GM12874 (cell line): ENCODE measurements at regions not wholly inside any gene's neighbourhood (a gene's known extent, or its start where the extent isn't known, plus 50 kb on each side); places are given as distances from the start of the nearest gene placed in this dataset.

Source experiments
- TF ChIP-seq, protein P1 (sequence below): IDR thresholded peaks from 2 replicates; pipeline ENCODE4 v1.5.1; 2011; ENCODE audit warnings: low read depth, mild to moderate bottlenecking, control low read depth, low read length, moderate library complexity; ENCODE audit not compliant: insufficient read depth

DNA sequence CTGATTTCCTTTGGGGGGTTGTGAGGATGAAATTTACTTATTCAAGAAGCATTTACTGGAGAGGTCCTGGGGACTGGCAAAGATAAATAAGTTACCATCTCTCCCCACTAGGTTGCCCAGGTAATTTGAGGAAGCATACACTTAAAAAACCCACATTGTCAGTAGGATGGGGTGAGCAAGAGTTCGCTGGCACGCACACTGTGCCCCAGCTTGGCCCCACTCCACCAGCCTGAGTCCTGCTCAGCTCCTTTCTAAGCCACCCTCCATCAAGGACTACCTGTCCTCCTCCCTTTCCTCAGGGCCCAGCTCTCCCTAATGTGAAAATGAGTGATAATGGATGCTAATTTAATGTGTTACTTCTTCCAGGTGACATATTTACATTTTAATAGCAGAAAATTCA lies 216.5 kb upstream of the PLET1 start:
- TF ChIP-seq, protein P1, sequence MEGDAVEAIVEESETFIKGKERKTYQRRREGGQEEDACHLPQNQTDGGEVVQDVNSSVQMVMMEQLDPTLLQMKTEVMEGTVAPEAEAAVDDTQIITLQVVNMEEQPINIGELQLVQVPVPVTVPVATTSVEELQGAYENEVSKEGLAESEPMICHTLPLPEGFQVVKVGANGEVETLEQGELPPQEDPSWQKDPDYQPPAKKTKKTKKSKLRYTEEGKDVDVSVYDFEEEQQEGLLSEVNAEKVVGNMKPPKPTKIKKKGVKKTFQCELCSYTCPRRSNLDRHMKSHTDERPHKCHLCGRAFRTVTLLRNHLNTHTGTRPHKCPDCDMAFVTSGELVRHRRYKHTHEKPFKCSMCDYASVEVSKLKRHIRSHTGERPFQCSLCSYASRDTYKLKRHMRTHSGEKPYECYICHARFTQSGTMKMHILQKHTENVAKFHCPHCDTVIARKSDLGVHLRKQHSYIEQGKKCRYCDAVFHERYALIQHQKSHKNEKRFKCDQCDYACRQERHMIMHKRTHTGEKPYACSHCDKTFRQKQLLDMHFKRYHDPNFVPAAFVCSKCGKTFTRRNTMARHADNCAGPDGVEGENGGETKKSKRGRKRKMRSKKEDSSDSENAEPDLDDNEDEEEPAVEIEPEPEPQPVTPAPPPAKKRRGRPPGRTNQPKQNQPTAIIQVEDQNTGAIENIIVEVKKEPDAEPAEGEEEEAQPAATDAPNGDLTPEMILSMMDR: no peak

DNA sequence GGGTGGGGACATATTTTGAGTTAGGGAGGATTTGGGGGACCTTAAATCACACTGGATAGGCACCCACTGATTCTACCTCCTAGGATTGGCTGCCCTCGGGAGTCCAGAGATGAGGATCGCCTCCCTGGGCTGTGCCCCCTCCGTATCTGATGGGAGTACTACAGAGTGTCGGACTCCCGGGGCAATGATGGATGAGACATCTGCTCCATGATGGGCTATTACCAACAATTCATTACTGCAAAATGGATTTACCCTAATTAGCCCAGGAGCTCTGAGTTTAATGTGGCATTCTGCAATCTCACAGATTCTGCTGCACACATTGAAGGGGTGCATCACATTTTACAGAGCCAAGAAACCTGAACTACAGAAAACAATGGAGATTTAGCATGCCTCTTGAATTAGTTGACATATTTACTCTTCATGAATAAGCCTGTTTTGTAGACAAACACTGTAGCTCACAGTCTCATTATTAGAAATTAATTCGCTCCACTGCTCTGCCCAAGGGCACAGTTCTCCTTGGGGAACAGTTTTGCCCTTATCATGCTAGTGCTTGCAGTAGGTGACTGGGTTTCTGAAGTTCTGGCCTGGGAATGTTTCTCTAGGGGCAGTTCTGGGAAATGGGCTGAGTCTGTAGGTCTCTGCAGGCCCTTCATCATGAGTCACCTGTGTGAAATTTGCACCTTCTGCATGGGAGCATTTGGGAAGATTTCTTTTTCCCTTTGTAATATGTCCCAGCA lies 217.1 kb upstream of the PLET1 start:
- TF ChIP-seq, protein P1: no peak

DNA sequence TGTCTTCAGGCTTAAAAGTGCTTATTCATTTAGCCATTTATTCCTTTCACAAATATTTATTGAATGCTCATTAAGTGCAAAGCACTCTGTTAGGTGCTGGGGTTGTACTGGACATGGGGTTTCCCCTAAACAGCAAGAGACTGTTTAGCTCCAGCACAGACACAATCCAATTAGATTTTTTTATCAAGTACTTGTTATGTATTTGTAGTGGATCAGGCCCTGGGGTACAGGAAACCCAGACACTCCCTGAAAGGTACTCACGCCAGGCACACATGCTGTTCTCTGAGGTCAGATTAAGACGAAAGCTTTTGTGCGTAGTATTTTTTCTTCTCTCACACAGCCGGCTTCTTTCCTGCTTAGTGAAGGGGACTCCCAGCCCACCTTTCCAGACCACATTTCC lies 218.1 kb upstream of the PLET1 start:
- TF ChIP-seq, protein P1: no peak

DNA sequence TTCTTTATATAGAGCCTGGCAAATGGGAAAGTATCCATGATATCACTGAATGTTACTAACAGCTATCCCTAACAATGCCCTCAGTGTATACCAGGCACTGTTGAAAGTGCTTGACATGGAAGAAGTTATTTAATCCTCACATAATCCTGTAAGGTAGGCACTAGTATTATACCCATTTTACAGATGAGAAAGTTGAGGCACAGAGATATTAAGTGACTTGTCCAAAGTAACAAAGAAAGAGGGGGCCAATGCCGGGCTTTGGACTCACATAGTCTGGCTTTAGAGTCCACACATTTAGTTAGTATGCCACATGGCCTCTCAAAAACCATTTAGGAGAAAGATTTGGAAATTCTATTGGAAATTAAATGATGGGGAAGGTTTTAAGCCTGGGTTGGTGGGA lies 220.8 kb upstream of the PLET1 start:
- TF ChIP-seq, protein P1: no peak

DNA sequence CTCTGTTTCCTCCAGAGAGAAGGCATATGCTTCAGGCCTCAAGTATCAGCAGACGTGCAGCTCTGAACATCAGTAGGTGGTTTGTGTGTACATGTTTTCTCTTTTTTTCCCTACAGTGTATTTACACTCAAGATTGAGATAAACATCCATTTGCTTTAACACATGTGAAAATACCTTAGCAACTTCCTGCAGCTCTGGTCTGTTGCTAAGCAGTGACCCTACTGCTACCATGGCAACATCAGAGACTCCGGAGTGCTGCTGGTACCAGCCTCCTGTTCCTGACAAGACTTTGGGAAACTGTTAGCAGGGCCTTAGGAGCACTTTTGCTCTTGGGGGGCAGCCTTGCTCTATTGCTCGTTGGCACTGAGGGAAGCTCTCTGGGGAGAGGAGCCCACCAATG lies 221.2 kb upstream of the PLET1 start:
- TF ChIP-seq, protein P1: no peak

DNA sequence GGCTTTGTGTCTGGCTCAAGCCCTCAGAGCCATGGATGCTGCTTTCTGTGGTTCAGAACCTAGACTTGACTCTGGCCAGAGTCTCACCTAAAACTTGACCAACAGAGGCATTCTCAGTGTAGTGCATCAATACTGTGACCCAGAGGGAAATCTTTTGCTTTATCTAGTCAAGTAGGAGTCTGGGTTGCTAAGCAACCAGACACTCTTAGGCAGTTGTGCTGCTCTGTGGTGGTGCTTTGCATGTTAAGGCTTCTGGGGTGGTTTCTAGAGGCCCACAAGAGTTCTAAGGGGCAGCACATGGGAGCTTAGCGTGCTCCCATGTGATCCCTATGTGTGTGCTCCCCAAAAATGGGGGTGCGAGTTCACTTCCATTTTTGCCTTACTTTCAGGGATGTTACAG lies 224.6 kb upstream of the PLET1 start:
- TF ChIP-seq, protein P1: no peak

DNA sequence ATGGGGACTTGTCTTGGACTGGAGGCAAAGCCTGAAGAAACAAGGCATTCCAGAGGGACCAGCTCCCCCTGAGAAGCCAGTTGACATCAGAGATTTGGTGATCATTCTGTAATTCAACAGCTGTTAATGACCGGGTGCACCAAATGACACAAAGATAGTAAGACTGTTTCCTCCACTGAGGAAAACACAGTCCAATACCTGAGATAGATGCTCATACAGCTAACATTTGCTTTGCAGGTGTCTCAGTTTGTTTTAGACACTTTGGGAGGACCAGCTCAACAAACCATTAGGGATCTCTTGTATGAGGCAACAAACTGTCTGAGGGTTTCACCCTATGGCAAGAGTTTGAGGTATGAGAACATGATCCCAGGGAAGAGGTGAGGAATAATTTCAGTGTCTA lies 237.2 kb upstream of the PLET1 start:
- TF ChIP-seq, protein P1: no peak

DNA sequence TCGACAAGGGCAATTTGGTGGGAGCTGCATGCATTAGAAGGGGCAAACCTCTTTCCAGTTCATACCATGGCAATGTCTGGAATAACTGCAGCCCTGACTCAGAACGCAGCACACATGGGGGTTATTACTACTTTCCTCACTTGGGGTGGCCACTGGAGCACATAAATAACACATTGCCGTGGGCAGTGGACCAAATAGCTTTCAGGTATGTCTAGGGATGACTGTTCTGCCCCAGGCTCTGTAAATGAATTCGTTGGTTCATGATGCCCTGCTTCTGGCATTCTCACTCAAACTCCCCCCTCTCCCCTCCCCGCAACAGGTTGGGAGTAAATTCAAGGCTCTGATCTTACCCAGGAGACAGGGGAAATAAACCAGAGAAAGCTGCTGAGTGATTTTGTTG lies 238.0 kb upstream of the PLET1 start:
- TF ChIP-seq, protein P1: no peak
